ENCODE measurements at regions not wholly inside any gene's neighbourhood (a gene's known extent, or its start where the extent isn't known, plus 50 kb on each side); places are given as distances from the start of the nearest gene placed in this dataset.

DNA sequence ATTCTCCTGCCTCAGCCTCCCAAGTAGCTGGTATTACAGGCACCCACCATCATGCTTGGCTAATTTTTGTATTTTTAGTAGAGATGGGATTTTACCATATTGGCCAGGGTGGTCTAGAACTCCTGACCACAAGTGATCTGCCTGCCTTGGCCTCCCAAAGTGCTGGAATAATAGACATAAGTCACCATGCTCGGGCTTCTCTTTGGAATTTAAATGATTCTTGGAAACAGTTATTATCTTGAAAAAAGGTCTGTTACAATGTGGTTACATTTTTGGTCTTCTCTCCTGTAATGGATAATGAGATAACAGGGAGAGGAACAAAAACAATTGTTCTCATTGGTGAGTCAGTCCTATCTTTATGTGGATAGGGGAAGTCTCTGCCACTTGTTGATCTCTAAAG is 59.8 kb upstream of the AADACL2 start:
- no peak for TF ChIP-seq EP300 (IDR thresholded peaks at IDR 0.05)
- TF ChIP-seq, protein P1, sequence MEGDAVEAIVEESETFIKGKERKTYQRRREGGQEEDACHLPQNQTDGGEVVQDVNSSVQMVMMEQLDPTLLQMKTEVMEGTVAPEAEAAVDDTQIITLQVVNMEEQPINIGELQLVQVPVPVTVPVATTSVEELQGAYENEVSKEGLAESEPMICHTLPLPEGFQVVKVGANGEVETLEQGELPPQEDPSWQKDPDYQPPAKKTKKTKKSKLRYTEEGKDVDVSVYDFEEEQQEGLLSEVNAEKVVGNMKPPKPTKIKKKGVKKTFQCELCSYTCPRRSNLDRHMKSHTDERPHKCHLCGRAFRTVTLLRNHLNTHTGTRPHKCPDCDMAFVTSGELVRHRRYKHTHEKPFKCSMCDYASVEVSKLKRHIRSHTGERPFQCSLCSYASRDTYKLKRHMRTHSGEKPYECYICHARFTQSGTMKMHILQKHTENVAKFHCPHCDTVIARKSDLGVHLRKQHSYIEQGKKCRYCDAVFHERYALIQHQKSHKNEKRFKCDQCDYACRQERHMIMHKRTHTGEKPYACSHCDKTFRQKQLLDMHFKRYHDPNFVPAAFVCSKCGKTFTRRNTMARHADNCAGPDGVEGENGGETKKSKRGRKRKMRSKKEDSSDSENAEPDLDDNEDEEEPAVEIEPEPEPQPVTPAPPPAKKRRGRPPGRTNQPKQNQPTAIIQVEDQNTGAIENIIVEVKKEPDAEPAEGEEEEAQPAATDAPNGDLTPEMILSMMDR (IDR thresholded peaks at IDR 0.05), result no peak
- no peak for TF ChIP-seq POLR2A (IDR thresholded peaks at IDR 0.05)
